GM21723 (cell line): ENCODE measurements at regions not wholly inside any gene's neighbourhood (a gene's known extent, or its start where the extent isn't known, plus 50 kb on each side); places are given as distances from the start of the nearest gene placed in this dataset.
"Not testable (repeated sequence)": the region's sequence is repeated elsewhere in the genome, so short reads cannot be mapped to it uniquely, and the experiment has no call there.

Experiments used
- ATAC-seq: cut with Tn5 transposase; IDR thresholded peaks from one replicate; pipeline ENCODE4 v1.9.1; 2021; ENCODE audit warnings: mild to moderate bottlenecking, moderate library complexity; ENCODE audit not compliant: unreplicated experiment

- ATAC-seq, result no peak
Observed at GRCh38 chr13:104641309-104641708, 1575.1 kb upstream of the SLC10A2 start.

GRCh38 chr13:104635879-104636278 lies 1569.7 kb upstream of the SLC10A2 start:
- no peak for ATAC-seq

- no peak for ATAC-seq
Observed at GRCh38 chr13:104634016-104634415, 1567.8 kb upstream of the SLC10A2 start.

GRCh38 chr13:104632736-104633135 lies 1566.5 kb upstream of the SLC10A2 start:
- no peak for ATAC-seq

- no peak for ATAC-seq
Observed at GRCh38 chr13:104625201-104625600, 1559.0 kb upstream of the SLC10A2 start.

GRCh38 chr13:104616990-104617389 lies 1550.8 kb upstream of the SLC10A2 start:
- ATAC-seq, result no peak

- no peak for ATAC-seq
Observed at GRCh38 chr13:104614361-104615145, 1548.3 kb upstream of the SLC10A2 start.

- no peak for ATAC-seq
Observed at GRCh38 chr13:104608331-104608730, 1542.1 kb upstream of the SLC10A2 start.

GRCh38 chr13:104605435-104605834 lies 1539.2 kb upstream of the SLC10A2 start:
- ATAC-seq, result not testable (repeated sequence)

GRCh38 chr13:104597546-104598180 lies 1531.4 kb upstream of the SLC10A2 start:
- no peak for ATAC-seq

GRCh38 chr13:104595511-104595910 lies 1529.3 kb upstream of the SLC10A2 start:
- no peak for ATAC-seq

GRCh38 chr13:104594806-104595205 lies 1528.6 kb upstream of the SLC10A2 start:
- ATAC-seq, result no peak

GRCh38 chr13:104593693-104594092 lies 1527.5 kb upstream of the SLC10A2 start:
- no peak for ATAC-seq

- no peak for ATAC-seq
Observed at GRCh38 chr13:104593251-104593576, 1527.0 kb upstream of the SLC10A2 start.

- no peak for ATAC-seq
Observed at GRCh38 chr13:104592545-104593250, 1526.5 kb upstream of the SLC10A2 start.

- ATAC-seq, result no peak
Observed at GRCh38 chr13:104592127-104592526, 1525.9 kb upstream of the SLC10A2 start.

GRCh38 chr13:104586051-104586746 lies 1520.0 kb upstream of the SLC10A2 start:
- ATAC-seq, result no peak

GRCh38 chr13:104584481-104584880 lies 1518.3 kb upstream of the SLC10A2 start:
- ATAC-seq, result no peak

- no peak for ATAC-seq
Observed at GRCh38 chr13:104580931-104581330, 1514.7 kb upstream of the SLC10A2 start.

GRCh38 chr13:104577071-104577815 lies 1511.0 kb upstream of the SLC10A2 start:
- ATAC-seq, result no peak

- no peak for ATAC-seq
Observed at GRCh38 chr13:104571893-104572229, 1505.6 kb upstream of the SLC10A2 start.
